BE2C (cell line): ENCODE measurements at regions not wholly inside any gene's neighbourhood (a gene's known extent, or its start where the extent isn't known, plus 50 kb on each side); places are given as distances from the start of the nearest gene placed in this dataset.
A peak's percentile ranks its signal among the peaks of the same experiment; 100 is the strongest.

Experiments
- DNase-seq: peaks from one replicate; pipeline ENCODE4 v3.0.0-alpha.2; 2020
- H3K27me3 ChIP-seq: fragments of 250-450 bp; sonication (Bioruptor Pico); 2 replicates; pipeline ENCODE4 v1.5.1; 2020; ENCODE audit warnings: mild to moderate bottlenecking
- H3K36me3 ChIP-seq: fragments of 250-450 bp; sonication (Bioruptor Pico); 2 replicates; pipeline ENCODE4 v1.5.1; 2020; ENCODE audit warnings: mild to moderate bottlenecking
- H3K4me1 ChIP-seq: fragments of 250-450 bp; sonication (Bioruptor Pico); 2 replicates; pipeline ENCODE4 v1.5.1; 2020
- H3K4me3 ChIP-seq: 2 replicates; pipeline ENCODE4 v1.5.1; 2011; ENCODE audit warnings: low read depth, low read length
- H3K9me3 ChIP-seq: fragments of 250-450 bp; sonication (Bioruptor Pico); 2 replicates; pipeline ENCODE4 v1.5.1; 2020
- CTCF ChIP-seq: IDR thresholded peaks from 2 replicates; pipeline ENCODE4 v1.5.1; 2012; ENCODE audit warnings: mild to moderate bottlenecking, low read depth, low read length

GRCh38 chr17:79315358-79316105 is 240.9 kb downstream of the ENGASE start:
- no peak for DNase-seq
- no peaks in the 10 kb centered on the region for H3K4me1 ChIP-seq
- H3K4me3 ChIP-seq = no peak overlapping the region
- H3K9me3 ChIP-seq = no peaks in the 10 kb centered on the region
- H3K36me3 ChIP-seq = no peaks in the 10 kb centered on the region
- H3K27me3 ChIP-seq = peaks cover 68% of the 10 kb centered on the region
- TF ChIP-seq CTCF = no peak

- no peak for DNase-seq
- Histone ChIP-seq H3K4me1 (no peaks in the 10 kb centered on the region), H3K9me3 (no peaks in the 10 kb centered on the region), H3K4me3 (no peak overlapping the region), H3K27me3 (peaks cover 66% of the 10 kb centered on the region), H3K36me3 (no peaks in the 10 kb centered on the region)
- no peak for TF ChIP-seq CTCF
Measured at GRCh38 chr17:79314617-79315357, 240.2 kb downstream of the ENGASE start.

- TF ChIP-seq CTCF = no peak
- H3K9me3 ChIP-seq = no peaks in the 10 kb centered on the region
- H3K4me3 ChIP-seq = no peak overlapping the region
- no peaks in the 10 kb centered on the region for H3K4me1 ChIP-seq
- peaks cover 46% of the 10 kb centered on the region for H3K27me3 ChIP-seq
- no peaks in the 10 kb centered on the region for H3K36me3 ChIP-seq
- no peak for DNase-seq
Measured at GRCh38 chr17:79311373-79311772, 236.7 kb downstream of the ENGASE start.

DNA sequence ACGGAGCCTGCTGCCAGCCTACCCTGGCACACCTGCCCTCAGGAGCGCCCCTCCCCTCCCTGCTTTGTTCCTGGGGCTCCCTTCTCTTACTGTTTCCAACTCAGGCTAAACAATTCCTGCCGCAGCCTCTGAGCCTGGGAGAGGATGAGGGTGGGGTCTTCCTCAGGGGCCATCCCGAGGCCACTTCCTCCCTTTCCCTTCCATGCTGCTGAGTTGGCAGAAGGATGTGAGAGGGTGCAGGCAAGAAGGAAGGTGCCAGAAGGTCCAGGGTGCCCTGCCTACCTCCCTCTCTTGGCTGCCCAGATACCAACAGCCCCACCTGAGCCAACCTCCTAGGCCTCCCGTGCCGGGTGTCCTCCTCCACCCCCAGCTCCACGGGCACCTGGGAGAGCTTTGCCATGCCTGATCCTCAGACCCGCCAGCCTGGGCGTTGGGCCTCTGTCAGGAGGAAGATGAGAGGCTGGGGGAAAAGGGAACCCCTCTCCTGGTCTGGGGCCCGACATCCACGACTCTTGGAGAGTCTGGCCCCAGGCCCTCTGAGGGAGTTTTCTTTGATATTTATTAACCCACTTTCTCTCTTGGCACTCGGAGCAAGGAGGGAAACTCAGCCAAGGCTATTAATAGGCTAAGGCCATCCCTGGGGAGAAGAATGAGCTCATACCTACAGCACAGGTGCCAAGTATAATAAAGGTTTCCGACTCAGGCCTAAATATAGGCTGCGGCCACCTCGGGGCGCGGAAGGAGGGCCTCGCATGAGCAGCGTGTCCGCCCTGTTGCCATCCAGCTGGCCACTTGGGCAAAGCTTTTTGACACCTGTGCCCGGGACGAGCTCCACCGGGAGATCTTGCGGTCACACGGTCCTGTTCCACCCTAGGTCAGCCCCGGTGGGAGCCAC is 232.0 kb downstream of the ENGASE start:
- Histone ChIP-seq H3K4me1 (no peaks in the 10 kb centered on the region), H3K27me3 (peaks cover 39% of the 10 kb centered on the region), H3K36me3 (no peaks in the 10 kb centered on the region), H3K4me3 (no peak overlapping the region), H3K9me3 (no peaks in the 10 kb centered on the region)
- TF ChIP-seq CTCF = no peak
- no peak for DNase-seq

DNA sequence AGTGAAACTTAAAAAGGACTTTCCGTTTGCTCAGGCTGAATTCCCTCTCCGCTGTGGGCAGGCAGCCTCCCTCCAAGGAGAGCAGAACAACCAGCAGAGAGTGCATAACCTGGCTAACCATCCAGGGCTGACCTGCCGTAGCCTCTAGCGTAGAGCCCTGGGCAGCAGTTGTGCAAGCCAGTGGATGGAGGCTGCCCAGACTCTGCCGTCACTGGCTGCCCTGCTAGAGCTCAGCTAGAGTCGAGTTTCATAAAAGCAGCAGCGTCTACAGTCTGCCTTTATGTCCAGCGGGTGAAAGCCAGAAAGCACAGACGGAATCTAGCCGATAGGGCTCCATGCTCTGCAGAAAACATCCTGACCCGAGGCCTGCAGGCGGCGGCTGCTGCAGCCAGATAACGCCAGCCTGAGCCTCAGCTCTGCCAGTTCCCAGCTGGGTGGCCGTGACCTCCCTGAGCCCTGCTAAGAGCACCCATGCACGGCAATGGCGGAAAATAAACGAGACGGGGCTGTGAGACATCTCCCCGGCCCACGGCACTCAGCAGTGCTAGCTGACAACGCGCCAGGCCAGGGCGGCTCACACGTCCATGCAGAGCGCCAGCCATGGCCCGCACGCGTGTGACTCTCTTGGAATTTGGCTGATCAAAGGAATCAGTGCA is 231.3 kb downstream of the ENGASE start:
- Histone ChIP-seq H3K4me3 (no peak overlapping the region), H3K36me3 (no peaks in the 10 kb centered on the region), H3K27me3 (peaks cover 44% of the 10 kb centered on the region), H3K4me1 (no peaks in the 10 kb centered on the region), H3K9me3 (no peaks in the 10 kb centered on the region)
- TF ChIP-seq CTCF = no peak
- DNase-seq = peak; percentile 22
